WTC11 (cell line): ENCODE measurements at regions not wholly inside any gene's neighbourhood (a gene's known extent, or its start where the extent isn't known, plus 50 kb on each side); places are given as distances from the start of the nearest gene placed in this dataset.

Experiments used
- ATF3 ChIP-seq: sonication (generic); formaldehyde crosslinking; conservative IDR thresholded peaks from 2 replicates; pipeline ENCODE4 v1.8.1; 2022; ENCODE audit warnings: mild to moderate bottlenecking, missing genetic modification reagents
- CBFB ChIP-seq: sonication (generic); formaldehyde crosslinking; IDR thresholded peaks from 2 replicates; pipeline ENCODE4 v1.8.1; 2022; ENCODE audit warnings: mild to moderate bottlenecking, low read depth, missing genetic modification reagents
- CREB1 ChIP-seq: sonication (generic); formaldehyde crosslinking; IDR thresholded peaks from 2 replicates; pipeline ENCODE4 v1.8.0; 2023; ENCODE audit warnings: mild to moderate bottlenecking, missing genetic modification reagents
- E2F5 ChIP-seq: sonication (generic); formaldehyde crosslinking; IDR thresholded peaks from 2 replicates; pipeline ENCODE4 v1.8.1; 2022; ENCODE audit warnings: mild to moderate bottlenecking, moderate library complexity, missing genetic modification reagents
- GABPB1 ChIP-seq: sonication (generic); formaldehyde crosslinking; IDR thresholded peaks from 2 replicates; pipeline ENCODE4 v1.8.1; 2023; ENCODE audit warnings: mild to moderate bottlenecking, missing genetic modification reagents
- GRHL2 ChIP-seq: fragments of 250-450 bp; sonication (Bioruptor Pico); IDR thresholded peaks from 2 replicates; pipeline ENCODE4 v1.8.0; 2022; ENCODE audit warnings: mild to moderate bottlenecking, moderate library complexity; ENCODE audit not compliant: insufficient replicate concordance, severe bottlenecking
- HMGXB4 ChIP-seq: sonication (generic); formaldehyde crosslinking; IDR thresholded peaks from 2 replicates; pipeline ENCODE4 v1.8.1; 2023; ENCODE audit warnings: mild to moderate bottlenecking, moderate library complexity, missing genetic modification reagents
- SMAD3 ChIP-seq: sonication (generic); formaldehyde crosslinking; IDR thresholded peaks from 2 replicates; pipeline ENCODE4 v1.8.0; 2022; ENCODE audit warnings: missing genetic modification reagents, mild to moderate bottlenecking, borderline replicate concordance
- SMAD4 ChIP-seq: sonication (generic); formaldehyde crosslinking; IDR thresholded peaks from 2 replicates; pipeline ENCODE4 v1.8.0; 2022; ENCODE audit warnings: mild to moderate bottlenecking, missing genetic modification reagents
- TP53 ChIP-seq: sonication (generic); formaldehyde crosslinking; IDR thresholded peaks from 2 replicates; pipeline ENCODE4 v1.8.1; 2023; ENCODE audit warnings: mild to moderate bottlenecking, missing genetic modification reagents
- ZNF138 ChIP-seq: sonication (generic); formaldehyde crosslinking; conservative IDR thresholded peaks from 2 replicates; pipeline ENCODE4 v1.8.1; 2022; ENCODE audit warnings: mild to moderate bottlenecking, moderate library complexity, missing genetic modification reagents
- TF ChIP-seq, protein P1 (sequence below): fragments of 200-600 bp; IDR thresholded peaks from 2 replicates; pipeline ENCODE4 v1.8.0; 2022; ENCODE audit warnings: antibody characterized with exemption
- TF ChIP-seq, protein P2 (sequence below): sonication (generic); formaldehyde crosslinking; IDR thresholded peaks from 2 replicates; pipeline ENCODE4 v1.8.1; 2023; ENCODE audit warnings: mild to moderate bottlenecking, missing genetic modification reagents
- TF ChIP-seq, protein P3 (sequence below): sonication (generic); formaldehyde crosslinking; IDR thresholded peaks from 2 replicates; pipeline ENCODE4 v1.8.1; 2023; ENCODE audit warnings: mild to moderate bottlenecking, missing genetic modification reagents

DNA sequence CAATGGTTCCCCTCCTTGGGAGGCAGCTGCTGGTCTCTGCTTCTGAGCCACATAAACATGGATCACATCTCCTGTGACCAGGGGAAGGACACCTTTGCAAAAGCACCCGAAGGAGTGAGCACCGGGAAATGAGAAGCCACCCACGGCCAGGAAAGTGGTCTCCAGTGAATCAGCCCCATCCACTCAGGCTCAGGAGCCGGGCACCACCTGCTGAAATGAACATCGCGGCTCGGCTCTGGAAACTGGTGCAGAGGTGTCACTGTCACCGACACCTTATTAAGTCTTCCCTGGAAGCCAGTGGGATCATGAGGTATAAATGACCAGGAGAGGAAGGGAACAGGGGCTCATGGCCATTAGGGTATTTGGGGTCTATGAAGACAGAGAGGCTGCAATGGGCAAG, 207.2 kb upstream of the C1orf174 start:
- TF ChIP-seq, protein P1, sequence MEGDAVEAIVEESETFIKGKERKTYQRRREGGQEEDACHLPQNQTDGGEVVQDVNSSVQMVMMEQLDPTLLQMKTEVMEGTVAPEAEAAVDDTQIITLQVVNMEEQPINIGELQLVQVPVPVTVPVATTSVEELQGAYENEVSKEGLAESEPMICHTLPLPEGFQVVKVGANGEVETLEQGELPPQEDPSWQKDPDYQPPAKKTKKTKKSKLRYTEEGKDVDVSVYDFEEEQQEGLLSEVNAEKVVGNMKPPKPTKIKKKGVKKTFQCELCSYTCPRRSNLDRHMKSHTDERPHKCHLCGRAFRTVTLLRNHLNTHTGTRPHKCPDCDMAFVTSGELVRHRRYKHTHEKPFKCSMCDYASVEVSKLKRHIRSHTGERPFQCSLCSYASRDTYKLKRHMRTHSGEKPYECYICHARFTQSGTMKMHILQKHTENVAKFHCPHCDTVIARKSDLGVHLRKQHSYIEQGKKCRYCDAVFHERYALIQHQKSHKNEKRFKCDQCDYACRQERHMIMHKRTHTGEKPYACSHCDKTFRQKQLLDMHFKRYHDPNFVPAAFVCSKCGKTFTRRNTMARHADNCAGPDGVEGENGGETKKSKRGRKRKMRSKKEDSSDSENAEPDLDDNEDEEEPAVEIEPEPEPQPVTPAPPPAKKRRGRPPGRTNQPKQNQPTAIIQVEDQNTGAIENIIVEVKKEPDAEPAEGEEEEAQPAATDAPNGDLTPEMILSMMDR = no peak
- TF ChIP-seq SMAD4 (CRISPR knock-in tag) (no peak), ATF3 (no peak), GABPB1 (no peak), E2F5 (no peak), CREB1 (CRISPR knock-in tag) (no peak), ZNF138 (CRISPR knock-in tag) (no peak), SMAD3 (CRISPR knock-in tag) (no peak), TP53 (CRISPR knock-in tag) (no peak), GRHL2 (CRISPR knock-in tag) (no peak), HMGXB4 (CRISPR knock-in tag) (no peak), CBFB (no peak)
- TF ChIP-seq, protein P2, sequence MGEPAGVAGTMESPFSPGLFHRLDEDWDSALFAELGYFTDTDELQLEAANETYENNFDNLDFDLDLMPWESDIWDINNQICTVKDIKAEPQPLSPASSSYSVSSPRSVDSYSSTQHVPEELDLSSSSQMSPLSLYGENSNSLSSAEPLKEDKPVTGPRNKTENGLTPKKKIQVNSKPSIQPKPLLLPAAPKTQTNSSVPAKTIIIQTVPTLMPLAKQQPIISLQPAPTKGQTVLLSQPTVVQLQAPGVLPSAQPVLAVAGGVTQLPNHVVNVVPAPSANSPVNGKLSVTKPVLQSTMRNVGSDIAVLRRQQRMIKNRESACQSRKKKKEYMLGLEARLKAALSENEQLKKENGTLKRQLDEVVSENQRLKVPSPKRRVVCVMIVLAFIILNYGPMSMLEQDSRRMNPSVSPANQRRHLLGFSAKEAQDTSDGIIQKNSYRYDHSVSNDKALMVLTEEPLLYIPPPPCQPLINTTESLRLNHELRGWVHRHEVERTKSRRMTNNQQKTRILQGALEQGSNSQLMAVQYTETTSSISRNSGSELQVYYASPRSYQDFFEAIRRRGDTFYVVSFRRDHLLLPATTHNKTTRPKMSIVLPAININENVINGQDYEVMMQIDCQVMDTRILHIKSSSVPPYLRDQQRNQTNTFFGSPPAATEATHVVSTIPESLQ = no peak
- TF ChIP-seq, protein P3, sequence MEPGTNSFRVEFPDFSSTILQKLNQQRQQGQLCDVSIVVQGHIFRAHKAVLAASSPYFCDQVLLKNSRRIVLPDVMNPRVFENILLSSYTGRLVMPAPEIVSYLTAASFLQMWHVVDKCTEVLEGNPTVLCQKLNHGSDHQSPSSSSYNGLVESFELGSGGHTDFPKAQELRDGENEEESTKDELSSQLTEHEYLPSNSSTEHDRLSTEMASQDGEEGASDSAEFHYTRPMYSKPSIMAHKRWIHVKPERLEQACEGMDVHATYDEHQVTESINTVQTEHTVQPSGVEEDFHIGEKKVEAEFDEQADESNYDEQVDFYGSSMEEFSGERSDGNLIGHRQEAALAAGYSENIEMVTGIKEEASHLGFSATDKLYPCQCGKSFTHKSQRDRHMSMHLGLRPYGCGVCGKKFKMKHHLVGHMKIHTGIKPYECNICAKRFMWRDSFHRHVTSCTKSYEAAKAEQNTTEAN (CRISPR knock-in tag) = no peak
